ENCODE measurements at regions not wholly inside any gene's neighbourhood (a gene's known extent, or its start where the extent isn't known, plus 50 kb on each side); places are given as distances from the start of the nearest gene placed in this dataset.

DNA sequence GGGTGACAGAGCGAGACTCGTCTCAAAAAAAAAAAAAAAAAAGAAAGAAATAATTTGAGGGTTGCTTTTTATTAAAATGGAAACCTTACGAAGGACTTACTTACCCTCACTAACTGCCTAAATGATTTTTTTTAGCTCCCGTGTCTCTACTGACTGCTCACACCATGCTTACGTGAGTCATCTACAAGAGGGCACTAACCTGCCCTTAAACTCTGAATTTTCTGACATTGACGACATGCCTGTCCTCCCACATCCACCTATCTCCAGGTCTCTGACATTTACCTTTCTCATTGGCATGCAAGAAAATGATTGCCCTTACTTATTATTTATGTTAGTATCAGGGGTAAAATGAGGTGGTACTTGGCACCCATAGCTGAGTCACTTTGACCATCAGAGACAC, 1286.3 kb upstream of the AUTS2 start (continued):
- TF ChIP-seq ZNF776 (tag by site-specific recombination; IDR thresholded peaks at IDR 0.05; ENCODE audit: borderline replicate concordance): no peak
- TF ChIP-seq ZIC2 (tag by site-specific recombination; IDR thresholded peaks at IDR 0.05): no peak
- no peak for TF ChIP-seq ZNF184 (tag by site-specific recombination; IDR thresholded peaks at IDR 0.05)
- TF ChIP-seq ZNF354C (tag by site-specific recombination; IDR thresholded peaks at IDR 0.05; ENCODE audit: borderline replicate concordance, low read depth): no peak
- TF ChIP-seq, protein P1, sequence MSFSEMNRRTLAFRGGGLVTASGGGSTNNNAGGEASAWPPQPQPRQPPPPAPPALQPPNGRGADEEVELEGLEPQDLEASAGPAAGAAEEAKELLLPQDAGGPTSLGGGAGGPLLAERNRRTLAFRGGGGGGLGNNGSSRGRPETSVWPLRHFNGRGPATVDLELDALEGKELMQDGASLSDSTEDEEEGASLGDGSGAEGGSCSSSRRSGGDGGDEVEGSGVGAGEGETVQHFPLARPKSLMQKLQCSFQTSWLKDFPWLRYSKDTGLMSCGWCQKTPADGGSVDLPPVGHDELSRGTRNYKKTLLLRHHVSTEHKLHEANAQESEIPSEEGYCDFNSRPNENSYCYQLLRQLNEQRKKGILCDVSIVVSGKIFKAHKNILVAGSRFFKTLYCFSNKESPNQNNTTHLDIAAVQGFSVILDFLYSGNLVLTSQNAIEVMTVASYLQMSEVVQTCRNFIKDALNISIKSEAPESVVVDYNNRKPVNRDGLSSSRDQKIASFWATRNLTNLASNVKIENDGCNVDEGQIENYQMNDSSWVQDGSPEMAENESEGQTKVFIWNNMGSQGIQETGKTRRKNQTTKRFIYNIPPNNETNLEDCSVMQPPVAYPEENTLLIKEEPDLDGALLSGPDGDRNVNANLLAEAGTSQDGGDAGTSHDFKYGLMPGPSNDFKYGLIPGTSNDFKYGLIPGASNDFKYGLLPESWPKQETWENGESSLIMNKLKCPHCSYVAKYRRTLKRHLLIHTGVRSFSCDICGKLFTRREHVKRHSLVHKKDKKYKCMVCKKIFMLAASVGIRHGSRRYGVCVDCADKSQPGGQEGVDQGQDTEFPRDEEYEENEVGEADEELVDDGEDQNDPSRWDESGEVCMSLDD (tag by site-specific recombination; IDR thresholded peaks at IDR 0.05): no peak
- no peak for TF ChIP-seq ZNF510 (tag by site-specific recombination; IDR thresholded peaks at IDR 0.05; ENCODE audit: insufficient replicate concordance)
- no peak for TF ChIP-seq ZNF837 (tag by site-specific recombination; IDR thresholded peaks at IDR 0.05)

DNA sequence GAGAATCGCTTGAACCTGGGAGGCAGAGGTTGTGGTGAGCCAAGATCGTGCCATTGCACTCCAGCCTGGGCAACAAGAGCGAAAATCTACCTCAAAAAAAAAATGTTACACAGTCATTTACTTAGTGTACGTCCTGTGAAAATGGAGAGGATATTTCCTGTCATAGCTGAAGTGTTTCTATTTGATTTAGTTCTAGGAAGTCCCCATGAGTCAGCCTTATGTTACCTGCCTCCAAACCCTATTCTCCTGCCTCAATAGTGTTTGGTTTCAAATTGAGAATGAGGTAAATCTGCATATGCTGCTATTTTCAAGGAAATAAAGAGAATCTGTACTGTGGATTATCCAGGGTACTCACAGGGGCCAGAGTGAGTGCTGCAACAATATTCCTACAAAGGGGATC, 1284.5 kb upstream of the AUTS2 start:
- CTCF ChIA-PET: no interaction called here
- TF ChIP-seq, protein P2, sequence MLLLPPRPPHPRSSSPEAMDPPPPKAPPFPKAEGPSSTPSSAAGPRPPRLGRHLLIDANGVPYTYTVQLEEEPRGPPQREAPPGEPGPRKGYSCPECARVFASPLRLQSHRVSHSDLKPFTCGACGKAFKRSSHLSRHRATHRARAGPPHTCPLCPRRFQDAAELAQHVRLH (tag by site-specific recombination; IDR thresholded peaks at IDR 0.05): no peak
- TF ChIP-seq ZNF248 (tag by site-specific recombination; IDR thresholded peaks at IDR 0.05): no peak
- TF ChIP-seq, protein P3, sequence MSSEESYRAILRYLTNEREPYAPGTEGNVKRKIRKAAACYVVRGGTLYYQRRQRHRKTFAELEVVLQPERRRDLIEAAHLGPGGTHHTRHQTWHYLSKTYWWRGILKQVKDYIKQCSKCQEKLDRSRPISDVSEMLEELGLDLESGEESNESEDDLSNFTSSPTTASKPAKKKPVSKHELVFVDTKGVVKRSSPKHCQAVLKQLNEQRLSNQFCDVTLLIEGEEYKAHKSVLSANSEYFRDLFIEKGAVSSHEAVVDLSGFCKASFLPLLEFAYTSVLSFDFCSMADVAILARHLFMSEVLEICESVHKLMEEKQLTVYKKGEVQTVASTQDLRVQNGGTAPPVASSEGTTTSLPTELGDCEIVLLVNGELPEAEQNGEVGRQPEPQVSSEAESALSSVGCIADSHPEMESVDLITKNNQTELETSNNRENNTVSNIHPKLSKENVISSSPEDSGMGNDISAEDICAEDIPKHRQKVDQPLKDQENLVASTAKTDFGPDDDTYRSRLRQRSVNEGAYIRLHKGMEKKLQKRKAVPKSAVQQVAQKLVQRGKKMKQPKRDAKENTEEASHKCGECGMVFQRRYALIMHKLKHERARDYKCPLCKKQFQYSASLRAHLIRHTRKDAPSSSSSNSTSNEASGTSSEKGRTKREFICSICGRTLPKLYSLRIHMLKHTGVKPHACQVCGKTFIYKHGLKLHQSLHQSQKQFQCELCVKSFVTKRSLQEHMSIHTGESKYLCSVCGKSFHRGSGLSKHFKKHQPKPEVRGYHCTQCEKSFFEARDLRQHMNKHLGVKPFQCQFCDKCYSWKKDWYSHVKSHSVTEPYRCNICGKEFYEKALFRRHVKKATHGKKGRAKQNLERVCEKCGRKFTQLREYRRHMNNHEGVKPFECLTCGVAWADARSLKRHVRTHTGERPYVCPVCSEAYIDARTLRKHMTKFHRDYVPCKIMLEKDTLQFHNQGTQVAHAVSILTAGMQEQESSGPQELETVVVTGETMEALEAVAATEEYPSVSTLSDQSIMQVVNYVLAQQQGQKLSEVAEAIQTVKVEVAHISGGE (tag by site-specific recombination; conservative IDR thresholded peaks at IDR 0.05; ENCODE audit: low read depth): no peak
- TF ChIP-seq ZSCAN23 (tag by site-specific recombination; IDR thresholded peaks at IDR 0.05): no peak
- no peak for TF ChIP-seq ZNF48 (tag by site-specific recombination; IDR thresholded peaks at IDR 0.05)
- TF ChIP-seq, protein P4, sequence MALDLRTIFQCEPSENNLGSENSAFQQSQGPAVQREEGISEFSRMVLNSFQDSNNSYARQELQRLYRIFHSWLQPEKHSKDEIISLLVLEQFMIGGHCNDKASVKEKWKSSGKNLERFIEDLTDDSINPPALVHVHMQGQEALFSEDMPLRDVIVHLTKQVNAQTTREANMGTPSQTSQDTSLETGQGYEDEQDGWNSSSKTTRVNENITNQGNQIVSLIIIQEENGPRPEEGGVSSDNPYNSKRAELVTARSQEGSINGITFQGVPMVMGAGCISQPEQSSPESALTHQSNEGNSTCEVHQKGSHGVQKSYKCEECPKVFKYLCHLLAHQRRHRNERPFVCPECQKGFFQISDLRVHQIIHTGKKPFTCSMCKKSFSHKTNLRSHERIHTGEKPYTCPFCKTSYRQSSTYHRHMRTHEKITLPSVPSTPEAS (tag by site-specific recombination; IDR thresholded peaks at IDR 0.05): no peak
- TF ChIP-seq ZBTB17 (tag by site-specific recombination; IDR thresholded peaks at IDR 0.05): no peak
- POLR2A ChIA-PET: no interaction called here
- no peak overlapping the region for H3K27ac ChIP-seq (ENCODE audit: extremely low read depth, low read depth, low read length)
- no peaks in the 10 kb centered on the region for H3K4me1 ChIP-seq (ENCODE audit: control insufficient read depth, insufficient read depth, low read length)
- H3K36me3 ChIP-seq (ENCODE audit: control insufficient read depth in 2 of 2, insufficient read depth in 1 of 2, low read length in 2 of 2): no peaks in the 10 kb centered on the region
- H3K4me3 ChIP-seq (ENCODE audit: low read depth, low read length): no peak overlapping the region
- no peaks in the 10 kb centered on the region for H3K9me3 ChIP-seq (ENCODE audit: control insufficient read depth, insufficient read depth, low read depth, low read length)

DNA sequence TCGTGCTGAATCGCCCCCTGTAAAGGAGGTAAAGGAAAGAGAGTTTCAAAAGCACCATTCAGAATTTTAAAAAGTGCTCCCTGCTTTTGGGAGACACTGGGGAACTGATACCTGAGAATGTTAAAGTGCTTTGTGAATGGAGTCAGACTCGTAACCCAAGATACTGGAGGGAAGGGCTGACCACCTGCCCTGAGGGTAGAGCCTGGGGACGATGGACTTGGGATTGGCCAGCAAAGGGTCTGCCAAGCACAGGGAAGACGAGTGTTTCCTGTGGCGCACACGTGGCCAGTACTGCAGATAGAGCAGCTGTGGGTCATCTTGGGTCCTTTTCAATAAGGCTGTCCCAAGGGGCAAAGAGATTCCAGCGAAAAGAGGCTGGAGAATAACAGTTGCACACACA, 1284.1 kb upstream of the AUTS2 start:
- H3K9me3 ChIP-seq (ENCODE audit: control insufficient read depth, insufficient read depth, low read depth, low read length): no peaks in the 10 kb centered on the region
- POLR2A ChIA-PET: no interaction called here
- no peaks in the 10 kb centered on the region for H3K36me3 ChIP-seq (ENCODE audit: control insufficient read depth in 2 of 2, insufficient read depth in 1 of 2, low read length in 2 of 2)
- TF ChIP-seq ZNF112 (tag by site-specific recombination; IDR thresholded peaks at IDR 0.05) (no peak), FEZF1 (tag by site-specific recombination; IDR thresholded peaks at IDR 0.05) (no peak), ZBTB7A (tag by site-specific recombination; IDR thresholded peaks at IDR 0.05; ENCODE audit: low read depth) (no peak), ZNF670 (tag by site-specific recombination; IDR thresholded peaks at IDR 0.05; ENCODE audit: low read depth) (no peak), ZNF521 (tag by site-specific recombination; IDR thresholded peaks at IDR 0.05) (no peak), KLF9 (tag by site-specific recombination; IDR thresholded peaks at IDR 0.05; ENCODE audit: low read depth) (no peak), ZBTB20 (tag by site-specific recombination; IDR thresholded peaks at IDR 0.05) (no peak), ZNF335 (tag by site-specific recombination; conservative IDR thresholded peaks at IDR 0.05) (no peak), ZNF324 (tag by site-specific recombination; IDR thresholded peaks at IDR 0.05) (no peak)
- no peak overlapping the region for H3K27ac ChIP-seq (ENCODE audit: extremely low read depth, low read depth, low read length)
- CTCF ChIA-PET: no interaction called here
- no peak overlapping the region for H3K4me3 ChIP-seq (ENCODE audit: low read depth, low read length)
- no peaks in the 10 kb centered on the region for H3K4me1 ChIP-seq (ENCODE audit: control insufficient read depth, insufficient read depth, low read length)

Measured in HEK293 (cell line).